ENCODE measurements at regions not wholly inside any gene's neighbourhood (a gene's known extent, or its start where the extent isn't known, plus 50 kb on each side); places are given as distances from the start of the nearest gene placed in this dataset.

DNA sequence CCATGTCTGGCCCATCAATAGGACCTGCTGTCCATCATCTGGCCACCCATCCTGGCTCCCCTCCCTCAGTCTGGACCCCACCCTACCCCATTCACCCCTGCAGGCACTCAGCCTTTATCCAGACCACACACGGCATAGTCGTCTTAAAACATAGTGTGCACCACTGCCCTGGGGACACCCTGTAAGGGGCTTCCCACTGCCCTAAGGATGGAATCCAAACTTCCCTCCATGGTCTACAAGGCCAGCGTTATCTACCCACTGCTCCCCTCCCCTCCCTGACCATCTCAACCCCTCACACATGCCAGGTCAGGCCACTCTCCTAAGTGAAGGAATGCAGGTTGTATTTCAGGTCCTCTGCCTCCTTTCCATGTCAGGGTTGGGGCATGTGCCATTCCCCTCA is 352.7 kb upstream of the ZNF507 start:
- Histone ChIP-seq H2AFZ (ENCODE audit: low read length) (no peak overlapping the region), H3K36me3 (replicated peaks in 1 of 2; ENCODE audit: control insufficient read depth in 1 of 2, insufficient read depth in 2 of 2, low read length in 2 of 2) (no peaks in the 10 kb centered on the region), H3K9ac (ENCODE audit: insufficient read depth, low read depth, low read length) (no peak overlapping the region), H3K27me3 (ENCODE audit: control insufficient read depth in 1 of 2, insufficient read depth in 2 of 2, low read length in 2 of 2) (no peaks in the 10 kb centered on the region), H4K20me1 (ENCODE audit: insufficient read depth, low read length) (no peaks in the 10 kb centered on the region), H3K4me3 (replicated peaks in 1 of 3; ENCODE audit: insufficient read depth in 1 of 3, low read depth in 2 of 3, low read length in 3 of 3) (no peak overlapping the region), H3K79me2 (ENCODE audit: insufficient read depth, low read length) (no peaks in the 10 kb centered on the region), H3K4me1 (ENCODE audit: insufficient read depth, low read length) (no peaks in the 10 kb centered on the region), H3K9me3 (ENCODE audit: low read length) (peaks cover 83% of the 10 kb centered on the region), H3K4me2 (ENCODE audit: low read depth, low read length) (no peak overlapping the region), H3K27ac (ENCODE audit: extremely low read length, insufficient read depth, low read length) (no peak overlapping the region)
- in situ Hi-C loops (cut with HindIII; ENCODE audit: extremely low pct_ligation_motif_present, low pct_unique_long_range_greater_than_20kb) (no loop called here), intact Hi-C loops (cut with micrococcal nuclease; ENCODE audit: unreplicated experiment) (no loop called here)
- ChIA-PET CTCF (ENCODE audit: low intra/inter-chr PET ratio, low total read pairs) (no interaction called here), POLR2A (no interaction called here)
- no peak for DNase-seq (ENCODE audit: low spot score)
- FAIRE-seq = no peak
- BruUV-seq (replicated peaks) = no TSS peak
- no peak for ATAC-seq
- TF ChIP-seq ZFP62 (CRISPR knock-in tag; IDR thresholded peaks at IDR 0.05) (no peak), ZNF24 (IDR thresholded peaks at IDR 0.05) (no peak), ZBTB20 (CRISPR knock-in tag; IDR thresholded peaks at IDR 0.05; ENCODE audit: borderline replicate concordance, low read depth) (no peak), SMC3 (IDR thresholded peaks at IDR 0.05; ENCODE audit: low read length) (no peak), MAFG (CRISPR knock-in tag; IDR thresholded peaks at IDR 0.05) (no peak), SP2 (CRISPR knock-in tag; IDR thresholded peaks at IDR 0.05) (no peak), JUN (CRISPR knock-in tag; IDR thresholded peaks at IDR 0.05) (no peak), TOPORS (CRISPR knock-in tag; IDR thresholded peaks at IDR 0.05) (no peak), AGO1 (IDR thresholded peaks at IDR 0.05; ENCODE audit: low read depth, low read length, poor library complexity, severe bottlenecking) (no peak), ZMYM2 (CRISPR knock-in tag; IDR thresholded peaks at IDR 0.05) (no peak)
- TF ChIP-seq, protein P1, sequence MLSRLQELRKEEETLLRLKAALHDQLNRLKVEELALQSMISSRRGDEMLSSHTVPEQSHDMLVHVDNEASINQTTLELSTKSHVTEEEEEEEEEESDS (CRISPR knock-in tag; IDR thresholded peaks at IDR 0.05; ENCODE audit: borderline replicate concordance) = no peak
- TF ChIP-seq, protein P2, sequence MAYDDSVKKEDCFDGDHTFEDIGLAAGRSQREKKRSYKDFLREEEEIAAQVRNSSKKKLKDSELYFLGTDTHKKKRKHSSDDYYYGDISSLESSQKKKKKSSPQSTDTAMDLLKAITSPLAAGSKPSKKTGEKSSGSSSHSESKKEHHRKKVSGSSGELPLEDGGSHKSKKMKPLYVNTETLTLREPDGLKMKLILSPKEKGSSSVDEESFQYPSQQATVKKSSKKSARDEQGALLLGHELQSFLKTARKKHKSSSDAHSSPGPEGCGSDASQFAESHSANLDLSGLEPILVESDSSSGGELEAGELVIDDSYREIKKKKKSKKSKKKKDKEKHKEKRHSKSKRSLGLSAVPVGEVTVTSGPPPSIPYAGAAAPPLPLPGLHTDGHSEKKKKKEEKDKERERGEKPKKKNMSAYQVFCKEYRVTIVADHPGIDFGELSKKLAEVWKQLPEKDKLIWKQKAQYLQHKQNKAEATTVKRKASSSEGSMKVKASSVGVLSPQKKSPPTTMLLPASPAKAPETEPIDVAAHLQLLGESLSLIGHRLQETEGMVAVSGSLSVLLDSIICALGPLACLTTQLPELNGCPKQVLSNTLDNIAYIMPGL (CRISPR knock-in tag; IDR thresholded peaks at IDR 0.05; ENCODE audit: borderline replicate concordance in 1 of 2, low read depth in 1 of 2) = no peak
- 61% methylated on average over 3 of the region's 3 CpGs for WGBS (ENCODE audit: low lambda C conversion rate)

All from HepG2 (cell line).